Myocyte (in vitro differentiated cells): ENCODE measurements at regions not wholly inside any gene's neighbourhood (a gene's known extent, or its start where the extent isn't known, plus 50 kb on each side); places are given as distances from the start of the nearest gene placed in this dataset.

Experiments used
- DNase-seq: peaks from one replicate; pipeline ENCODE4 v3.0.0-alpha.2; 2012; ENCODE audit warnings: low read depth

DNA sequence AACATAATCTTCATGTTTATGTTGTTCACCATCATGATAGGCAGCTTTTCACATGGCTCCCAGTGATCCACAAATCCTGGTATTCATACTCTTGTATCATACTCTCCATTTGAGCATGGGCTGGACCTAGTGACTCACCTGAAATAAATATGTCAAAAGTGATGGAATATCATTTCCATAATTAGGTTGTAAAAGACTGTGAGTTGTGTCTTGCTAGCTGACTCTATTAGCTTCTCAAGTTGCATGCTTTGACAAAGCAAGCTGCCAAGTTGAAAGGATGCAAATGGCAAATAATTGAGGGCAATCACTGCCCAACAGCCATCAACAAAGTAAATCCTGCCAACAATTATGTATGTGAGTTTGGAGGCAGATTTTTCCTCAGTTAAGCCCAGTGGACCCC is 300.4 kb downstream of the AHR start:
- DNase-seq, result no peak

GRCh38 chr7:17599733-17600339 is 301.4 kb downstream of the AHR start:
- no peak for DNase-seq

GRCh38 chr7:17600340-17600752 is 301.9 kb downstream of the AHR start:
- peak; percentile 72 for DNase-seq

DNA sequence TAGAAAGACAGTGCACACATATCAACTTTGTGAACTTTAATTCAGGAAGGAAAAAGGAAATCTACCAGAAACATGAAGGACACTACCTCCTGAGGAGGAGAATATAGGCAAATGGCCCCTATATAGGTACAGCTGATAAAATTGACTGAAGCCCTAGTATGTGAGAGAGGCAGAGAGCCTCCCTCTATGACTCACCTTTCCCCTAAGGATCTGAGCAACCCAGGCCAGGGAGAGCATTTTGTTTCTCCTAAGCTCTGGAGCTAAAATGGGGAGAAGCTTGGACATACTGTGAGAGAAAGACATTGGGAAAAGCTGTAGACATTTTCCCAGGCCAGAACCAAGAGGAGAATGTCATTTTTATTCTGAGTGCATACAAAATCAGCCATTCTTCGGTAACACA is 303.5 kb downstream of the AHR start:
- no peak for DNase-seq

DNA sequence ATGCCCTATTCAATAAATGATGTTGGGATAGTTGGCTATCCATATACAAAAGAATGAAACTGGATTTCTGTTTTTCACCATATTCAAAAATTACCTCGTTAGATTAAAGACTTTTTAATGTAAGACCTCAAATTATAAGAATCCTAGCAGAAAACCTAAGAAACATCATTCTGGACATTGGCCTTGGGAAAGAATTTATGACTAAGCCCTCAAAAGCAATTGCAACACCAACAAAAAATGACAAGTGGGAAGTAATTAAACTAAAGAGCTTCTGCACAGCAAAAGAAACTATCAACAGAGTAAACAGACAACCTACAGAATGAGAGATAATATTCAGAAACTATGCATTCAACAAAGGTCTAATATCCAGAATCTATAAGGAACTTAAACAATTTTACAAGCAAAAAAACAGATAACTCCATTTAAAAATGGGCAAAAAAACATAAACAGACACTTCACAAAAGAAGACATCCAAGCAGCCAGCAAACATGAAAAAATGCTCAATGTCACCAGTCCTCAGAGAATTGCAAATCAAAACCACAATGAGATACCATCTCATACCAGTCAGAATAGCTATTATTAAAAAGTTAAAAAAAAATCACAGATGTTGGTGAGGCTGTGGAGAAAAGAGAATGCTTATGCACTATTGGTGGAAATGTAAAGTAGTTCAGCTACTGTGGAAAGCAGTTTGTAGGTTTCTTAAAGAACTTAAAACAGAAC is 309.8 kb downstream of the AHR start:
- peak; percentile 71 for DNase-seq

DNA sequence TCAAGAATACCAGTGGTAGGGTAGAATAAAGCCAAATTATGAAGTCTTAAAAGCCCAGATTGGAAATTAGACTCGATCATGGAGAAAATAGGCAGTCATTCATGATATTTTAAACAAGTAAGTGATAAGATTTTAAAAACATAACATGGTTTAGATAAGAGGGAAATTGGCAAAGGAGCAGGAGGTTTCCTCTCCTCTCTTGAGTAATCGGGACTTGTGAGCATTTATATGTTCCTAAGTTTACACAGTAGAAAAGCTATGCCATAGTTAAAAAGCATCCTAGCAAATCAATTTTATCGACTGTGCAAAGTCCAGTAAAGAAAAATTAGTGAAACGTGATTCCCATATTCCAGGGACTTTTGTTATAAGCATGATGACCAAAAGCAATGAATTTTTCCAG is 313.2 kb downstream of the AHR start:
- no peak for DNase-seq

DNA sequence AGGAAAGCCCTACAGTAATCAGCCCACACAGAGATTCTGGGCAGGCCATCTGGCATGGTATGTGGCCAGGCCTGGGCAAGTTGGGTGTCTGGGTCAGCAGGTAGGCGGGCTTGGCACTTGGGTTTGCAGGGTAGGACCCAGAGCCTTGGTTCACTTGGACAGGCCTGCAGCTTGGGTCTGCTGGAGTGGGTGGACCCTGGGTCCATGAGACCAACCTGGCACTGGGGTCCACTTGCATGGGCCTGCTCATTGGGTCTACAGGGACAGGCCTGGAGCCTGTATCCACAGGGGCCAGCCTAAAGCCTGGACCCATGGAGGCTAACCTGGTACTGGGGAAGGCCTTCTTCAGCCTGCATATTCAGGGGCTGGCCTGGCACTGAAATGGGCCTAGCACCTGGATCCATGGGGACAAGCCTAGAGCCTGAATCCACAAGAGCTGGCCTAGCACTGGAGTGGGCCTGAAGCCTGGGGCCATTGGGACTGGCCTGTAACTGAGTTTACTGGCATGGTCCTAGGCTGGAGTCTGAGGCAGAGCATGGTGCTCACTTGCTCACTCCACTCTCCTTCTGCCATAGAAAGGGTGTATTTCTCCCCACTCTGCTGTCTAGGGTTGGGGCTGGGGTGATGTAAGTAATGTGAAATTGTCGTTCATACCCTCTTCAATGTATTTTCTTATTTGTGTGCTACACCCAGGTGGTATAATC is 315.0 kb downstream of the AHR start:
- DNase-seq, result no peak

GRCh38 chr7:17617380-17617779 is 318.9 kb downstream of the AHR start:
- no peak for DNase-seq

- no peak for DNase-seq
Measured at GRCh38 chr7:17617857-17618651, 319.6 kb downstream of the AHR start.

- no peak for DNase-seq
Measured at GRCh38 chr7:17618652-17618974, 320.2 kb downstream of the AHR start.

DNA sequence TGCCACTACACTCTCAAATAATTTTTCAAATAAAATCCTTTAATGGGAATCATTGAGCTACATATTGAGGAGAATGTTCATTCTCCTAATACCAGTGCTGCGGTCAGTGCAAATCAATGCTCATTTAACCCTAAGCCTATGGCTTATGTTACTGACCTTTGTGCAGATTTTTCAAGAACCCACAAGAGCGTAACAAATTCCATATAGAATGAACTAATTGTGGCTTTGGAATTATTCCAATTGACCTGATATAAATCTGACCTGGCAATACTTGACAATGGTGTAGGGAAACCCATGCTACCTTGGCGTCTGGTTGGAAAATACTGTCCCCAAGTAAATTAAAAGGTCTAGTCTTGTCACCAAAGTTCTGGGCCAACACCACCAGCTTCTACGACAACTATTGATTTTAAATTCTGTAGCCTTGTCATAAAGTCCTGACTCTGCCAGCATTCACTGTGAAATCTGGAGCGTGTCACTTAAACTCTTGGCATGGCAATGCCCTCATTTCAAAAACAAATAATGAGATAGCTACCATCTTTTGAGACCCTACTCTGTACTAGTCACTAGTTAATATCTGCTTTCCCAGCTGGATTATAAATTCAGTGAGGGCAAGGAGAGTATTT is 320.9 kb downstream of the AHR start:
- DNase-seq, result no peak

DNA sequence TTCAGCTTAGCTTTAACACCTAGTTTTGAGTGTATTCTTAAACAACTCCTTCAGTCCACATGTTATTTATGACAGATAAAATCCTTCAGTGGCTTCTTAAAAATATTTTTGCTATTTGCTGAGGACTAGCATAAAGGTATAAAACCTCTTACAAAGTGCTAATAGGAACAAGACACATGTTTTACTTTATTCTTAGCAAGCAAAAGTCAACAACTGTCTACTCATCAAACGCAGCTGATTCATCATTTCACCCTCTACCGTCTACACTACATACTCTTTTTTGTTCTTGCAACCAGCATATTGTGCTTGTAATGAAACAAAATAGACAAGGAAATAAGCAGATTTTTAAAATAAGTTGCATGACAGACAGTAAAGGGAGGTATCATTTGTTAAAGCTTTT is 319.7 kb downstream of the SNX13 start:
- no peak for DNase-seq

GRCh38 chr7:17622451-17622850 is 317.8 kb downstream of the SNX13 start:
- DNase-seq, result no peak

- no peak for DNase-seq
Measured at GRCh38 chr7:17623546-17624185, 316.6 kb downstream of the SNX13 start.

DNA sequence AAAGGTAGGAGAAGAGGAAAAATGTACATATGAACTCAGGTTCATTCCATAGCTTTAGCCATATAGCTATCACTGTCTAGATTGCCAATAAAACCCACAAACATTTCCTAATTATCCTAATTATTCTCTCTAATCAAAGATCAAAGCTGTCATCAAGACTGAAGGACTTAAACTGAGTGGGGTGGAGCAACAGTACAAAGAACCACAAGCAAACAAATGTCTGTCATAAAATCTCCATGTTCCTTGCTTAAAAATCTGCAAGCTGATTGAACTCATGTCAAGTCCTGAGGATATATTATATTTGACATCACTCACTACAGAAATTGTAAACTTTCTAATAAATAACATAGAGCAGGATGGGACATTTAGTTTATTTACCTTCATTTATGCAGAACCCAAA is 315.9 kb downstream of the SNX13 start:
- no peak for DNase-seq

DNA sequence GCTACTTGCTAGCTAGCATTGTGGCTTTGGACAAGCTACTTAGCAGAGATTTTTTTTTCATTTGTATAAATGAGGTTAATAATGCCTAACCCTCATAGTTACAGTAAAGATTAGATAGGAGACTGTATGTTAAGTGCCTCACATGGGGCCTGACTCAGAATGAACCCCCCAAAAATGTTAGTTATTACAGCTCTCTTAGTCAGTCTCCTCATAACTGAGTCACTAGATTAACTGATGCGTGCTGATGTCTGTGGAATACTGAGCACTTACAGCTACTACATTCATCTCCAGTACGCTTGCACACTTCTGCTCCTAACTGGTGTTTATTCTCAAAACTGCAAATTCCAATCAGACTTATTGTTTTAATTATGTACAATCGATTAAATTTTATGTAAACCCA is 315.3 kb downstream of the SNX13 start:
- DNase-seq, result no peak

DNA sequence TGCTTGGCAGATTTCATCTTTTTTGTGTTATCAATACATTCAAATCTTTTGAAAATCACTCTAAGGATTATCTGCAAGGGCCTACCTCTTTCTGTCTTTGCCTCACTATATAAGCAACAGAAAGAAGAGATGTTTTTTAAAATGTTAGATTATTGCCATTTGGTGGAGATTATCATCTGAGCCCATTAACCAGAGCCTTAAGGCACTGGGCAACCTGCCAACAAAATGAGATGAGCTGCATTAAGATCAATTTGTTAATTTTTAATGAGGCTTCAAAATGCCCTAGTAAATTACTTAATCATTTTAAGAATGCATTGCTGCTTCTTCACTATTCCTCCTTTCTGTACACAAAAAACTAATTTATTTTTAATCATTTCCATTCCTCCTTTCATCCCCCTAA is 314.1 kb downstream of the SNX13 start:
- DNase-seq, result no peak

GRCh38 chr7:17631061-17631460 is 309.2 kb downstream of the SNX13 start:
- no peak for DNase-seq

DNA sequence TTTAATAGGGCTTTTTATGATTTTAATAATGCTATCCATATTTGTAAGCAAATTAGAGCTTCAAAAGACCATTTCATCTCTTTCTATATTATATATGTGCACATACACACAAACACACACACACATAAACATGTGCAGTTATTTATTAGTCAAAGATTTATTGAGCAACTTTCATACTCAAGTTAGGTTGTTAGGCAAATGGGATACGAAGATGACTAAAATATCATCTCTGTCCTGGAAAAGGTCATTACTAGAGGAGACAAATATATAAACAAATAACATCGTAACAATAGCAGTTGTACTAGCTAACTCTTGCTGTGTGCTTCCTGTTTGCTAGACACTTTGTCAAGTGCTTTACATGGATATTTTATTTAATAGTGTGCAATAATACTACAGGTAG is 307.9 kb downstream of the SNX13 start:
- no peak for DNase-seq

DNA sequence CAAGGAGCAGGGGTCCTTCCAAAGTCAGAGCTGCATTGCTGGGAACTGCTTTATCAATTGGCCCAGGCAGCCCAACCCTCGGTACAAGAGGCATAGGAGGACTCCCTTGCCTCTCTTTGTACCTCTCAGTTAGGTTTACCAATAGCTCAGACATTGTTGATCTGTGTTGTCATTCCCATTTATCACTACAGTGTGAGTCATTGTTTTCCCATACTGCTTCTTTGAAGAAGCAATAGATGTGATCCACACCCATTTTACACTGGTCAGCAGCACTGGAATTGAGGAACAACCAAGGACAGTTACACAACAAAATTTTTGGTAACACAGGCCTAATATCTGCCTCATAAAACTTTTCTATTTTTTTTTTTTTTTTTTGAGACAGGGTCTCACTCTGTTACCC is 307.2 kb downstream of the SNX13 start:
- no peak for DNase-seq

- DNase-seq, result no peak
Measured at GRCh38 chr7:17638727-17639126, 301.6 kb downstream of the SNX13 start.
